IMR-90 (cell line): ENCODE measurements at regions not wholly inside any gene's neighbourhood (a gene's known extent, or its start where the extent isn't known, plus 50 kb on each side); places are given as distances from the start of the nearest gene placed in this dataset.
A peak's percentile ranks its signal among the peaks of the same experiment; 100 is the strongest.

ENCODE experiments used
- ATAC-seq: fragments of 200-7000 bp; cut with Tn5 transposase; 2 replicates; pipeline ENCODE4 v1.9.1; 2020; ENCODE audit warnings: low read depth, mild to moderate bottlenecking, moderate library complexity
- BruUV-seq: library from RNA; stranded (reverse); fragments of 400-500 nt; replicated peaks from 2 replicates; lab custom pipeline; 2021; lab: Mats Ljungman, UMichigan
- CTCF ChIA-PET: fragments of 300-600 bp; formaldehyde crosslinking; extraction: SDS; loops from one replicate; lab custom pipeline; 2021; ENCODE audit warnings: antibody characterized with exemption; lab: Yijun Ruan, JAX
- POLR2A ChIA-PET: fragments of 300-600 bp; sonication (Branson Sonifier 250); formaldehyde crosslinking; loops from one replicate; lab custom pipeline; 2022; ENCODE audit warnings: antibody characterized with exemption; ENCODE audit not compliant: unreplicated experiment; lab: Charles Lee
- DNase-seq: peaks from one replicate; pipeline ENCODE4 v3.0.0; 2013
- H2AFZ ChIP-seq: replicated peaks from 2 replicates; pipeline ENCODE3; 2013; ENCODE audit warnings: low read length, mild to moderate bottlenecking; ENCODE audit not compliant: poor library complexity
- H2AK5ac ChIP-seq: 2 replicates; pipeline ENCODE4 v1.6.1; 2013; ENCODE audit warnings: low read depth, low read length, inconsistent platforms
- H2AK9ac ChIP-seq: replicated peaks from 2 replicates; pipeline ENCODE3; 2013; ENCODE audit warnings: mild to moderate bottlenecking, low read depth, low read length, moderate library complexity; ENCODE audit not compliant: poor library complexity
- H2BK120ac ChIP-seq: 2 replicates; pipeline ENCODE4 v1.6.1; 2013; ENCODE audit warnings: low read depth, low read length, inconsistent platforms
- H2BK15ac ChIP-seq: 3 replicates; pipeline ENCODE4 v1.6.1; 2013; ENCODE audit warnings: low read depth, low read length, inconsistent platforms
- H2BK20ac ChIP-seq: 2 replicates; pipeline ENCODE4 v1.6.1; 2013; ENCODE audit warnings: low read depth, mild to moderate bottlenecking, inconsistent platforms, low read length, moderate library complexity
- H2BK5ac ChIP-seq: 2 replicates; pipeline ENCODE4 v1.6.1; 2013; ENCODE audit warnings: mild to moderate bottlenecking, low read depth, low read length, inconsistent platforms; ENCODE audit not compliant: poor library complexity, severe bottlenecking
- H3K14ac ChIP-seq: replicated peaks from 2 replicates; pipeline ENCODE4 v1.6.1; 2013; ENCODE audit warnings: low read depth, low read length, inconsistent platforms
- H3K18ac ChIP-seq: 2 replicates; pipeline ENCODE4 v1.6.1; 2013; ENCODE audit warnings: low read depth, low read length, control low read depth
- H3K23ac ChIP-seq: 2 replicates; pipeline ENCODE4 v1.6.1; 2013; ENCODE audit warnings: low read depth, low read length, inconsistent platforms
- H3K27ac ChIP-seq: 2 replicates; pipeline ENCODE4 v1.5.1; 2013; ENCODE audit warnings: mild to moderate bottlenecking, control low read depth, low read length; ENCODE audit not compliant: insufficient read depth
- H3K27me3 ChIP-seq: 2 replicates; pipeline ENCODE4 v1.6.1; 2013; ENCODE audit warnings: low read length; ENCODE audit not compliant: control insufficient read depth, insufficient read depth
- H3K36me3 ChIP-seq: 2 replicates; pipeline ENCODE4 v1.6.1; 2013; ENCODE audit warnings: low read length, mixed read lengths; ENCODE audit not compliant: control insufficient read depth, insufficient read depth
- H3K4ac ChIP-seq: 2 replicates; pipeline ENCODE4 v1.6.1; 2013; ENCODE audit warnings: low read depth, low read length, inconsistent platforms
- H3K4me1 ChIP-seq: 2 replicates; pipeline ENCODE4 v1.6.1; 2013; ENCODE audit warnings: low read length, mixed read lengths; ENCODE audit not compliant: control insufficient read depth, insufficient read depth
- H3K4me2 ChIP-seq: 2 replicates; pipeline ENCODE4 v1.6.1; 2013; ENCODE audit warnings: low read depth, mild to moderate bottlenecking, control low read depth, low read length, moderate library complexity
- H3K4me3 ChIP-seq: 2 replicates; pipeline ENCODE4 v1.5.1; 2013; ENCODE audit warnings: low read depth, mild to moderate bottlenecking, control low read depth, low read length, moderate library complexity; ENCODE audit not compliant: insufficient read depth
- H3K56ac ChIP-seq: 2 replicates; pipeline ENCODE4 v1.6.1; 2013; ENCODE audit warnings: low read length, inconsistent platforms; ENCODE audit not compliant: insufficient read depth; ENCODE audit errors: extremely low read depth
- H3K79me1 ChIP-seq, 2 experiments: 2 replicates each; pipeline ENCODE4 v1.6.1; 2013; ENCODE audit warnings: low read length in 2 of 2, inconsistent platforms in 1 of 2, low read depth in 1 of 2
- H3K9ac ChIP-seq: 2 replicates; pipeline ENCODE4 v1.6.1; 2013; ENCODE audit warnings: low read depth, low read length, control low read depth
- H3K9me1 ChIP-seq: 2 replicates; pipeline ENCODE4 v1.6.1; 2013; ENCODE audit warnings: low read length, inconsistent platforms; ENCODE audit not compliant: insufficient read depth
- H3K9me3 ChIP-seq: 2 replicates; pipeline ENCODE4 v1.6.1; 2013; ENCODE audit warnings: low read length; ENCODE audit not compliant: control insufficient read depth, insufficient read depth
- H4K20me1 ChIP-seq: 2 replicates; pipeline ENCODE4 v1.6.1; 2013; ENCODE audit warnings: low read length, inconsistent platforms; ENCODE audit not compliant: insufficient read depth
- H4K5ac ChIP-seq: 2 replicates; pipeline ENCODE4 v1.6.1; 2013; ENCODE audit warnings: mild to moderate bottlenecking, low read depth, low read length, control low read depth
- H4K8ac ChIP-seq, 2 experiments: 2 replicates each; pipeline ENCODE4 v1.6.1; 2013; ENCODE audit warnings: low read depth in 2 of 2, low read length in 2 of 2, control low read depth in 1 of 2, inconsistent platforms in 1 of 2
- H4K91ac ChIP-seq: 2 replicates; pipeline ENCODE4 v1.6.1; 2013; ENCODE audit warnings: low read depth, low read length, inconsistent platforms; ENCODE audit not compliant: insufficient read depth
- CHD1 ChIP-seq: IDR thresholded peaks from 2 replicates; pipeline ENCODE4 v1.6.1; 2012; ENCODE audit warnings: low read depth, low read length, improper control_type of control experiment
- FOS ChIP-seq: fragments of 150-350 bp; IDR thresholded peaks from 2 replicates; pipeline ENCODE4 v1.6.1; 2016; ENCODE audit warnings: low read depth, low read length
- MAFK ChIP-seq: IDR thresholded peaks from 2 replicates; pipeline ENCODE4 v1.6.1; 2012; ENCODE audit warnings: low read depth, low read length, improper control_type of control experiment
- NFE2L2 ChIP-seq: fragments of 150-350 bp; IDR thresholded peaks from 2 replicates; pipeline ENCODE4 v1.6.1; 2016; ENCODE audit warnings: low read depth, mild to moderate bottlenecking, low read length
- SMC3 ChIP-seq: fragments of 150-350 bp; IDR thresholded peaks from 2 replicates; pipeline ENCODE4 v1.6.1; 2016; ENCODE audit warnings: low read depth, mild to moderate bottlenecking, antibody characterized with exemption, low read length, moderate library complexity
- WGBS, 2 experiments: methylation state at CpG; one replicate each; pipeline versions ENCODE4 v1.1.5 to v1.1.7; 2013; ENCODE audit warnings: missing lambda C conversion rate in 2 of 2; ENCODE audit not compliant: insufficient read length in 1 of 2; ENCODE audit errors: extremely low coverage in 2 of 2; 5-methylcytosine and 5-hydroxymethylcytosine counted together
- dilution Hi-C: fragments of 300-500 bp; cut with HindIII; formaldehyde crosslinking; loops from one replicate; pipeline ENCODE4 v1.14.3; 2018; ENCODE audit warnings: low sequenced_read_pairs; ENCODE audit not compliant: unreplicated experiment
- in situ Hi-C: fragments of 300-500 bp; cut with MboI; formaldehyde crosslinking; loops from 3 replicates; pipeline ENCODE4 v1.14.3; 2019; ENCODE audit warnings: low sequenced_read_pairs, inconsistent platforms, mixed read lengths
- intact Hi-C: fragments of 100-400 bp; cut with micrococcal nuclease; formaldehyde crosslinking; loops from 2 replicates; pipeline ENCODE4 v1.10.0; 2022
- TF ChIP-seq, protein P1 (sequence below): fragments of 150-350 bp; IDR thresholded peaks from 2 replicates; pipeline ENCODE4 v1.6.1; 2016; ENCODE audit warnings: low read depth, mild to moderate bottlenecking, low read length, moderate library complexity, borderline replicate concordance
- TF ChIP-seq, protein P2 (sequence below): fragments of 150-350 bp; IDR thresholded peaks from 2 replicates; pipeline ENCODE4 v1.6.1; 2017; ENCODE audit warnings: mild to moderate bottlenecking, antibody characterized with exemption, low read length, low read depth

DNA sequence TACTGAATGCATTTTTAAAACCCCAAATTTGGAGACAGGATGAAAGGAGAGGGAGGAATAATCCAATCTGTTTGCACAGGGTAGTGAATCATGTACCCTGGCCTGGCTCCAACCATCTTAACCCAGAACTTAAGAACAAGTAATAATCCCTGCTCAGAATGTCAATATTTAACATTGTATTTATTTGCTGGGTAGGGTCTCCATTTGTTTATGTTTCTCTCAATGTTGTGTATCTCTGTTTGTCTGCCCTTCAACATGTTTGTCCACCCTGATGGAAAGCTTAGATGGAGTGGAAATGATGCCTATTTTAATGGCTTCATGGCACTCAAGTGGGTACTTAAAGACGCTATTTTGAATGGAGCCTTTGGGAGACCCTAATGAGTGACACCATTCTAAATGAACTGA is 54.4 kb upstream of the CDC42BPA start:
- Histone ChIP-seq H3K18ac (no peak overlapping the region), H3K9ac (no peak overlapping the region), H3K27me3 (no peaks in the 10 kb centered on the region), H3K4me2 (no peak overlapping the region), H3K79me1 (no peaks in the 10 kb centered on the region), H3K9me1 (no peaks in the 10 kb centered on the region), H3K56ac (no peak overlapping the region), H4K5ac (no peak overlapping the region), H2BK120ac (no peak overlapping the region), H2AFZ (no peak overlapping the region), H4K8ac (no peak overlapping the region), H3K4ac (no peak overlapping the region), H3K23ac (no peak overlapping the region), H3K36me3 (no peaks in the 10 kb centered on the region), H3K4me1 (no peaks in the 10 kb centered on the region), H4K91ac (no peak overlapping the region), H2BK15ac (no peak overlapping the region), H2BK5ac (no peak overlapping the region), H3K27ac (no peak overlapping the region), H4K20me1 (no peaks in the 10 kb centered on the region), H3K14ac (no peak overlapping the region), H2AK9ac (no peak overlapping the region), H3K9me3 (no peaks in the 10 kb centered on the region), H2AK5ac (no peak overlapping the region), H3K4me3 (no peak overlapping the region), H2BK20ac (no peak overlapping the region)
- dilution Hi-C loops (no loop called here), in situ Hi-C loops (no loop called here), intact Hi-C loops (no loop called here)
- DNase-seq (peak; percentile 72), ATAC-seq (peak; percentile 54)
- no CpG with 5 or more reads among the region's 1 CpG for WGBS, 2 experiments
- no TSS peak for BruUV-seq
- TF ChIP-seq SMC3 (no peak), CHD1 (no peak), NFE2L2 (no peak), MAFK (no peak), FOS (no peak)
- TF ChIP-seq, protein P1, sequence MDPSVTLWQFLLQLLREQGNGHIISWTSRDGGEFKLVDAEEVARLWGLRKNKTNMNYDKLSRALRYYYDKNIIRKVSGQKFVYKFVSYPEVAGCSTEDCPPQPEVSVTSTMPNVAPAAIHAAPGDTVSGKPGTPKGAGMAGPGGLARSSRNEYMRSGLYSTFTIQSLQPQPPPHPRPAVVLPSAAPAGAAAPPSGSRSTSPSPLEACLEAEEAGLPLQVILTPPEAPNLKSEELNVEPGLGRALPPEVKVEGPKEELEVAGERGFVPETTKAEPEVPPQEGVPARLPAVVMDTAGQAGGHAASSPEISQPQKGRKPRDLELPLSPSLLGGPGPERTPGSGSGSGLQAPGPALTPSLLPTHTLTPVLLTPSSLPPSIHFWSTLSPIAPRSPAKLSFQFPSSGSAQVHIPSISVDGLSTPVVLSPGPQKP: no peak
- TF ChIP-seq, protein P2, sequence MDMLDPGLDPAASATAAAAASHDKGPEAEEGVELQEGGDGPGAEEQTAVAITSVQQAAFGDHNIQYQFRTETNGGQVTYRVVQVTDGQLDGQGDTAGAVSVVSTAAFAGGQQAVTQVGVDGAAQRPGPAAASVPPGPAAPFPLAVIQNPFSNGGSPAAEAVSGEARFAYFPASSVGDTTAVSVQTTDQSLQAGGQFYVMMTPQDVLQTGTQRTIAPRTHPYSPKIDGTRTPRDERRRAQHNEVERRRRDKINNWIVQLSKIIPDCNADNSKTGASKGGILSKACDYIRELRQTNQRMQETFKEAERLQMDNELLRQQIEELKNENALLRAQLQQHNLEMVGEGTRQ: no peak
- POLR2A ChIA-PET: no interaction called here
- CTCF ChIA-PET: no interaction called here
